SK-N-SH treated with all-trans-retinoic acid at 6 μM for 48 hours (cell line): ENCODE measurements at regions not wholly inside any gene's neighbourhood (a gene's known extent, or its start where the extent isn't known, plus 50 kb on each side); places are given as distances from the start of the nearest gene placed in this dataset.
A peak's percentile ranks its signal among the peaks of the same experiment; 100 is the strongest.

ENCODE experiments used
- ATAC-seq: fragments of 200-7000 bp; cut with Tn5 transposase; 3 replicates; pipeline ENCODE4 v1.9.1; 2020; ENCODE audit warnings: mild to moderate bottlenecking, moderate library complexity
- ARNTL ChIP-seq: fragments of 450-650 bp; formaldehyde crosslinking; IDR thresholded peaks from 2 replicates; pipeline ENCODE4 v1.5.0; 2020; ENCODE audit warnings: low read depth, mild to moderate bottlenecking, moderate library complexity, borderline replicate concordance
- BACH2 ChIP-seq: fragments of 250-450 bp; sonication (Bioruptor Pico); IDR thresholded peaks from 2 replicates; pipeline ENCODE4 v1.9.0; 2021; ENCODE audit warnings: mild to moderate bottlenecking, borderline replicate concordance
- CSDC2 ChIP-seq: fragments of 250-450 bp; sonication (Bioruptor Pico); IDR thresholded peaks from 2 replicates; pipeline ENCODE4 v1.5.0; 2020; ENCODE audit warnings: mild to moderate bottlenecking, moderate library complexity
- ESRRG ChIP-seq: fragments of 250-450 bp; sonication (Bioruptor Pico); IDR thresholded peaks from 2 replicates; pipeline ENCODE4 v1.6.1; 2021; ENCODE audit warnings: mild to moderate bottlenecking
- GLIS3 ChIP-seq: fragments of 250-450 bp; sonication (Bioruptor Pico); IDR thresholded peaks from 2 replicates; pipeline ENCODE4 v1.5.0; 2020; ENCODE audit warnings: mild to moderate bottlenecking, moderate library complexity
- ISL1 ChIP-seq: fragments of 250-450 bp; sonication (Bioruptor Pico); IDR thresholded peaks from 2 replicates; pipeline ENCODE4 v2.1.2; 2022; ENCODE audit warnings: mild to moderate bottlenecking, moderate library complexity
- OSR1 ChIP-seq: fragments of 250-450 bp; sonication (Bioruptor Pico); IDR thresholded peaks from 2 replicates; pipeline ENCODE4 v1.8.0; 2022; ENCODE audit warnings: moderate library complexity, mild to moderate bottlenecking, inconsistent platforms
- PPARA ChIP-seq: fragments of 250-450 bp; sonication (Bioruptor Pico); IDR thresholded peaks from 2 replicates; pipeline ENCODE4 v1.5.0; 2020; ENCODE audit warnings: mild to moderate bottlenecking, borderline replicate concordance
- RARB ChIP-seq: fragments of 250-450 bp; sonication (Bioruptor Pico); IDR thresholded peaks from 2 replicates; pipeline ENCODE4 v1.8.0; 2021; ENCODE audit warnings: mild to moderate bottlenecking, moderate library complexity
- SNAI2 ChIP-seq: fragments of 250-450 bp; sonication (Bioruptor Pico); IDR thresholded peaks from 2 replicates; pipeline ENCODE4 v1.5.0; 2020; ENCODE audit warnings: mild to moderate bottlenecking, moderate library complexity
- TCF4 ChIP-seq: fragments of 250-450 bp; sonication (Bioruptor Pico); IDR thresholded peaks from 2 replicates; pipeline ENCODE4 v1.8.0; 2021; ENCODE audit warnings: mild to moderate bottlenecking, moderate library complexity, borderline replicate concordance
- TOX ChIP-seq: fragments of 250-450 bp; sonication (Bioruptor Pico); IDR thresholded peaks from 2 replicates; pipeline ENCODE4 v1.8.0; 2021; ENCODE audit warnings: mild to moderate bottlenecking, moderate library complexity, borderline replicate concordance
- TSHZ2 ChIP-seq: fragments of 250-450 bp; sonication (Bioruptor Pico); IDR thresholded peaks from 2 replicates; pipeline ENCODE4 v1.5.0; 2020; ENCODE audit warnings: mild to moderate bottlenecking, moderate library complexity
- ZC3H10 ChIP-seq: fragments of 250-450 bp; sonication (Bioruptor Pico); IDR thresholded peaks from 2 replicates; pipeline ENCODE4 v1.5.1; 2021; ENCODE audit warnings: mild to moderate bottlenecking, moderate library complexity
- ZFP3 ChIP-seq: fragments of 250-450 bp; sonication (Bioruptor Pico); IDR thresholded peaks from 2 replicates; pipeline ENCODE4 v1.5.0; 2020; ENCODE audit warnings: mild to moderate bottlenecking, moderate library complexity
- ZFP30 ChIP-seq: fragments of 450-650 bp; formaldehyde crosslinking; IDR thresholded peaks from 2 replicates; pipeline ENCODE4 v1.5.0; 2022; ENCODE audit warnings: mild to moderate bottlenecking, moderate library complexity
- ZNF565 ChIP-seq: fragments of 450-650 bp; formaldehyde crosslinking; conservative IDR thresholded peaks from 2 replicates; pipeline ENCODE4 v1.5.0; 2020; ENCODE audit warnings: low read depth, mild to moderate bottlenecking, moderate library complexity
- ZNF70 ChIP-seq: fragments of 450-650 bp; formaldehyde crosslinking; IDR thresholded peaks from 2 replicates; pipeline ENCODE4 v1.5.0; 2020; ENCODE audit warnings: mild to moderate bottlenecking, moderate library complexity
- ZNF8 ChIP-seq: fragments of 450-650 bp; formaldehyde crosslinking; IDR thresholded peaks from 2 replicates; pipeline ENCODE4 v1.5.0; 2020; ENCODE audit warnings: mild to moderate bottlenecking, moderate library complexity
- TF ChIP-seq, protein P1 (sequence below): fragments of 250-450 bp; sonication (Bioruptor Pico); IDR thresholded peaks from 2 replicates; pipeline ENCODE4 v1.5.1; 2020; ENCODE audit warnings: low read depth, mild to moderate bottlenecking, moderate library complexity
- TF ChIP-seq, protein P2 (sequence below): fragments of 250-450 bp; sonication (Bioruptor Pico); IDR thresholded peaks from 2 replicates; pipeline ENCODE4 v1.8.0; 2020; ENCODE audit warnings: mild to moderate bottlenecking, moderate library complexity, borderline replicate concordance
- TF ChIP-seq, protein P3 (sequence below): fragments of 250-450 bp; sonication (Bioruptor Pico); IDR thresholded peaks from 2 replicates; pipeline ENCODE4 v1.5.1; 2021; ENCODE audit warnings: mild to moderate bottlenecking, moderate library complexity
- TF ChIP-seq, protein P4 (sequence below): fragments of 250-450 bp; sonication (Bioruptor Pico); IDR thresholded peaks from 2 replicates; pipeline ENCODE4 v1.8.0; 2021; ENCODE audit warnings: low read depth, mild to moderate bottlenecking, moderate library complexity, borderline replicate concordance

- ATAC-seq: no peak
- TF ChIP-seq GLIS3: no peak
- TF ChIP-seq PPARA (CRISPR knock-in tag): no peak
- no peak for TF ChIP-seq ZNF70 (CRISPR knock-in tag)
- TF ChIP-seq, protein P1, sequence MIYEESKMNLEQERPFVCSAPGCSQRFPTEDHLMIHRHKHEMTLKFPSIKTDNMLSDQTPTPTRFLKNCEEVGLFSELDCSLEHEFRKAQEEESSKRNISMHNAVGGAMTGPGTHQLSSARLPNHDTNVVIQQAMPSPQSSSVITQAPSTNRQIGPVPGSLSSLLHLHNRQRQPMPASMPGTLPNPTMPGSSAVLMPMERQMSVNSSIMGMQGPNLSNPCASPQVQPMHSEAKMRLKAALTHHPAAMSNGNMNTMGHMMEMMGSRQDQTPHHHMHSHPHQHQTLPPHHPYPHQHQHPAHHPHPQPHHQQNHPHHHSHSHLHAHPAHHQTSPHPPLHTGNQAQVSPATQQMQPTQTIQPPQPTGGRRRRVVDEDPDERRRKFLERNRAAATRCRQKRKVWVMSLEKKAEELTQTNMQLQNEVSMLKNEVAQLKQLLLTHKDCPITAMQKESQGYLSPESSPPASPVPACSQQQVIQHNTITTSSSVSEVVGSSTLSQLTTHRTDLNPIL (CRISPR knock-in tag): no peak
- TF ChIP-seq RARB (CRISPR knock-in tag): no peak
- no peak for TF ChIP-seq ZFP3 (CRISPR knock-in tag)
- no peak for TF ChIP-seq TOX (CRISPR knock-in tag)
- TF ChIP-seq, protein P2, sequence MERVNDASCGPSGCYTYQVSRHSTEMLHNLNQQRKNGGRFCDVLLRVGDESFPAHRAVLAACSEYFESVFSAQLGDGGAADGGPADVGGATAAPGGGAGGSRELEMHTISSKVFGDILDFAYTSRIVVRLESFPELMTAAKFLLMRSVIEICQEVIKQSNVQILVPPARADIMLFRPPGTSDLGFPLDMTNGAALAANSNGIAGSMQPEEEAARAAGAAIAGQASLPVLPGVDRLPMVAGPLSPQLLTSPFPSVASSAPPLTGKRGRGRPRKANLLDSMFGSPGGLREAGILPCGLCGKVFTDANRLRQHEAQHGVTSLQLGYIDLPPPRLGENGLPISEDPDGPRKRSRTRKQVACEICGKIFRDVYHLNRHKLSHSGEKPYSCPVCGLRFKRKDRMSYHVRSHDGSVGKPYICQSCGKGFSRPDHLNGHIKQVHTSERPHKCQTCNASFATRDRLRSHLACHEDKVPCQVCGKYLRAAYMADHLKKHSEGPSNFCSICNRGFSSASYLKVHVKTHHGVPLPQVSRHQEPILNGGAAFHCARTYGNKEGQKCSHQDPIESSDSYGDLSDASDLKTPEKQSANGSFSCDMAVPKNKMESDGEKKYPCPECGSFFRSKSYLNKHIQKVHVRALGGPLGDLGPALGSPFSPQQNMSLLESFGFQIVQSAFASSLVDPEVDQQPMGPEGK (CRISPR knock-in tag): no peak
- TF ChIP-seq ESRRG: no peak
- TF ChIP-seq ZNF565 (CRISPR knock-in tag): no peak
- TF ChIP-seq TCF4 (CRISPR knock-in tag): peak; percentile 75
- TF ChIP-seq ISL1 (CRISPR knock-in tag): peak; percentile 65
- TF ChIP-seq ARNTL (CRISPR knock-in tag): no peak
- TF ChIP-seq CSDC2 (CRISPR knock-in tag): no peak
- TF ChIP-seq, protein P3, sequence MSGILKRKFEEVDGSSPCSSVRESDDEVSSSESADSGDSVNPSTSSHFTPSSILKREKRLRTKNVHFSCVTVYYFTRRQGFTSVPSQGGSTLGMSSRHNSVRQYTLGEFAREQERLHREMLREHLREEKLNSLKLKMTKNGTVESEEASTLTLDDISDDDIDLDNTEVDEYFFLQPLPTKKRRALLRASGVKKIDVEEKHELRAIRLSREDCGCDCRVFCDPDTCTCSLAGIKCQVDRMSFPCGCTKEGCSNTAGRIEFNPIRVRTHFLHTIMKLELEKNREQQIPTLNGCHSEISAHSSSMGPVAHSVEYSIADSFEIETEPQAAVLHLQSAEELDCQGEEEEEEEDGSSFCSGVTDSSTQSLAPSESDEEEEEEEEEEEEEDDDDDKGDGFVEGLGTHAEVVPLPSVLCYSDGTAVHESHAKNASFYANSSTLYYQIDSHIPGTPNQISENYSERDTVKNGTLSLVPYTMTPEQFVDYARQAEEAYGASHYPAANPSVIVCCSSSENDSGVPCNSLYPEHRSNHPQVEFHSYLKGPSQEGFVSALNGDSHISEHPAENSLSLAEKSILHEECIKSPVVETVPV (CRISPR knock-in tag): no peak
- no peak for TF ChIP-seq BACH2 (CRISPR knock-in tag)
- no peak for TF ChIP-seq ZC3H10 (CRISPR knock-in tag)
- TF ChIP-seq ZNF8 (CRISPR knock-in tag): no peak
- no peak for TF ChIP-seq ZFP30
- peak; percentile 79; the same call in 1 of the 2 replicates for TF ChIP-seq TSHZ2 (CRISPR knock-in tag)
- TF ChIP-seq SNAI2 (CRISPR knock-in tag): no peak
- TF ChIP-seq OSR1 (CRISPR knock-in tag): no peak
- TF ChIP-seq, protein P4, sequence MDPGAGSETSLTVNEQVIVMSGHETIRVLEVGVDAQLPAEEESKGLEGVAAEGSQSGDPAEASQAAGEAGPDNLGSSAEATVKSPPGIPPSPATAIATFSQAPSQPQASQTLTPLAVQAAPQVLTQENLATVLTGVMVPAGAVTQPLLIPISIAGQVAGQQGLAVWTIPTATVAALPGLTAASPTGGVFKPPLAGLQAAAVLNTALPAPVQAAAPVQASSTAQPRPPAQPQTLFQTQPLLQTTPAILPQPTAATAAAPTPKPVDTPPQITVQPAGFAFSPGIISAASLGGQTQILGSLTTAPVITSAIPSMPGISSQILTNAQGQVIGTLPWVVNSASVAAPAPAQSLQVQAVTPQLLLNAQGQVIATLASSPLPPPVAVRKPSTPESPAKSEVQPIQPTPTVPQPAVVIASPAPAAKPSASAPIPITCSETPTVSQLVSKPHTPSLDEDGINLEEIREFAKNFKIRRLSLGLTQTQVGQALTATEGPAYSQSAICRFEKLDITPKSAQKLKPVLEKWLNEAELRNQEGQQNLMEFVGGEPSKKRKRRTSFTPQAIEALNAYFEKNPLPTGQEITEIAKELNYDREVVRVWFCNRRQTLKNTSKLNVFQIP: no peak
- TF ChIP-seq, all 23 proteins: peak for 3
Observed at GRCh38 chr4:161133586-161134276, 1030.1 kb downstream of the FSTL5 start.

DNA sequence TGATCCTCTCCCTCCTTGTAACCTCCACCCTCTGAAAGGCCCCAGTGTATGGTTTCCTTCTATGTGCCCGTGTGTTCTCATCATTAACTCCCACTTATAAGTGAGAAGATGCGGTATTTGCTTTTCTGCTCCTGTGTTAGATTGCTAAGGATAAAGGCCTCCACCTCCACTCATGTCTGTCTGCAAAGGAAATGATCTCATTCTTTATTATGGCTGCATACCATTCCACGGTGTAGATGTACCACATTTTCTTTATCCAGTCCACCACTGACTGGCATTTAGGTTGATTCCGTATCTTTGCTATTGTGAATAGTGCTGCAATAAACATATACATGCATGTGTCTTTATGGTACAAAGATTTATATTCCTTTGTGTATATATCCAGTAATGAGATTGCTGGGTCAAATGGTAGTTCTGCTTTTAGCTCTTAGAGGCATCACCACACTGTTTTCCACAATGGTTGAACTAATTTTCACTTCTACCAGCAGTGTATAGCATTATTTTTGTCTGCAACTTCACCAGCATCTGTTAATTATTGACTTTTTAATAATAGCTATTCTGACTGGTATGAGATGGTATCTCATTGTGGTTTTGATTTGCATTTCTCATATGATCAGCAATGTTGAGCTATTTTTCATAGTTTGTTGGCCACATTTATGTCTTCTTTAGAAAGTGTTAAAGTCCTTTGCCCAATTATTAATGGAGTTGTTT lies 1030.9 kb downstream of the FSTL5 start:
- ATAC-seq: no peak
- TF ChIP-seq ZNF8 (CRISPR knock-in tag): 0 out of 2 replicates have a peak, but pooled peaks have one; percentile 31
- no peak for TF ChIP-seq CSDC2 (CRISPR knock-in tag)
